GM12872 (cell line): ENCODE measurements at regions not wholly inside any gene's neighbourhood (a gene's known extent, or its start where the extent isn't known, plus 50 kb on each side); places are given as distances from the start of the nearest gene placed in this dataset.

ENCODE experiments used
- CTCF ChIP-seq: IDR thresholded peaks from 3 replicates; pipeline ENCODE4 v1.5.1; 2011; ENCODE audit warnings: low read depth, mild to moderate bottlenecking, low read length, moderate library complexity; ENCODE audit not compliant: insufficient read depth

GRCh38 chr18:44497311-44497710, 183.4 kb upstream of the SETBP1 start:
- no peak for TF ChIP-seq CTCF

- no peak for TF ChIP-seq CTCF
Observed at GRCh38 chr18:44497757-44498490, 182.8 kb upstream of the SETBP1 start.

GRCh38 chr18:44500808-44501610, 179.7 kb upstream of the SETBP1 start:
- TF ChIP-seq CTCF: no peak

- TF ChIP-seq CTCF: no peak
Observed at GRCh38 chr18:44502221-44502620, 178.5 kb upstream of the SETBP1 start.

GRCh38 chr18:44502790-44503189, 177.9 kb upstream of the SETBP1 start:
- TF ChIP-seq CTCF: no peak

GRCh38 chr18:44503854-44504253, 176.8 kb upstream of the SETBP1 start:
- no peak for TF ChIP-seq CTCF

- no peak for TF ChIP-seq CTCF
Observed at GRCh38 chr18:44507729-44508325, 172.9 kb upstream of the SETBP1 start.
